GM12878 (cell line): ENCODE measurements at regions not wholly inside any gene's neighbourhood (a gene's known extent, or its start where the extent isn't known, plus 50 kb on each side); places are given as distances from the start of the nearest gene placed in this dataset.

Source experiments
- CEBPB ChIP-seq, 2 experiments: fragments of 150-350 bp in 1 of 2; IDR thresholded peaks; 2 replicates each; pipeline ENCODE4 v1.6.1; 2012 to 2014; ENCODE audit warnings: low read depth in 2 of 2, low read length in 2 of 2, borderline replicate concordance in 1 of 2, inconsistent platforms in 1 of 2
- HDGF ChIP-seq: fragments of 450-650 bp; IDR thresholded peaks from 2 replicates; pipeline ENCODE4 v1.6.1; 2016; ENCODE audit warnings: antibody characterized with exemption
- JUNB ChIP-seq: IDR thresholded peaks from 2 replicates; pipeline ENCODE4 v1.6.1; 2016; ENCODE audit warnings: antibody characterized with exemption, mild to moderate bottlenecking
- RAD21 ChIP-seq: IDR thresholded peaks from 2 replicates; pipeline ENCODE4 v1.6.1; 2011; ENCODE audit warnings: mild to moderate bottlenecking, low read depth, low read length, moderate library complexity; ENCODE audit not compliant: insufficient read depth
- RB1 ChIP-seq: fragments of 450-650 bp; formaldehyde crosslinking; IDR thresholded peaks from 2 replicates; pipeline ENCODE4 v1.6.1; 2017; ENCODE audit warnings: mild to moderate bottlenecking, borderline replicate concordance
- TCF7 ChIP-seq: IDR thresholded peaks from 2 replicates; pipeline ENCODE4 v1.6.1; 2014; ENCODE audit warnings: antibody characterized with exemption, borderline replicate concordance
- ZBTB40 ChIP-seq: fragments of 450-650 bp; IDR thresholded peaks from 2 replicates; pipeline ENCODE4 v1.6.1; 2016; ENCODE audit warnings: mild to moderate bottlenecking, moderate library complexity, borderline replicate concordance
- ZNF592 ChIP-seq: fragments of 450-650 bp; IDR thresholded peaks from 2 replicates; pipeline ENCODE4 v1.6.1; 2017; ENCODE audit warnings: mild to moderate bottlenecking, moderate library complexity

GRCh38 chr4:186854256-186854655 lies 130.6 kb upstream of the FAT1 start (continued):
- TF ChIP-seq ZNF592 (no peak), HDGF (no peak), CEBPB (IDR thresholded peaks at IDR 0.05; ENCODE audit: borderline replicate concordance in 1 of 2, low read depth in 2 of 2, low read length in 2 of 2) (no peak), RB1 (no peak), RAD21 (no peak), JUNB (no peak), TCF7 (no peak), ZBTB40 (no peak)
